Activated CD4-positive, alpha-beta T cell treated with anti-CD3 and anti-CD28 coated beads, Interleukin-2, amount 10 ng/mL, durations not matched to agents 7 days and 5 days (primary cell): ENCODE measurements at regions not wholly inside any gene's neighbourhood (a gene's known extent, or its start where the extent isn't known, plus 50 kb on each side); places are given as distances from the start of the nearest gene placed in this dataset.

Experiments
- CTCF ChIA-PET: fragments of 350-600 bp; sonication (Branson Sonifier 250); formaldehyde crosslinking; loops from one replicate; lab custom pipeline; 2021; ENCODE audit warnings: antibody characterized with exemption; lab: Charles Lee
- POLR2A ChIA-PET: fragments of 350-600 bp; sonication (Branson Sonifier 250); formaldehyde crosslinking; loops from one replicate; lab custom pipeline; 2021; ENCODE audit warnings: antibody characterized with exemption; lab: Charles Lee
- DNase-seq: peaks from one replicate; pipeline ENCODE4 v3.0.0-alpha.2; 2020
- H3K27ac Mint-ChIP-seq: one replicate; pipeline ENCODE4 v1.8.0; 2021; ENCODE audit warnings: mild to moderate bottlenecking, moderate library complexity, mixed read lengths
- H3K27me3 Mint-ChIP-seq: one replicate; pipeline ENCODE4 v1.8.0; 2021; ENCODE audit warnings: mixed read lengths
- H3K36me3 Mint-ChIP-seq: one replicate; pipeline ENCODE4 v1.8.0; 2021; ENCODE audit warnings: low read depth, mixed read lengths
- H3K4me1 Mint-ChIP-seq: one replicate; pipeline ENCODE4 v1.8.0; 2021; ENCODE audit warnings: mixed read lengths
- H3K4me3 Mint-ChIP-seq: one replicate; pipeline ENCODE4 v1.8.0; 2021; ENCODE audit warnings: mild to moderate bottlenecking, moderate library complexity, mixed read lengths
- H3K9me3 Mint-ChIP-seq: one replicate; pipeline ENCODE4 v1.8.0; 2021; ENCODE audit warnings: mixed read lengths

DNA sequence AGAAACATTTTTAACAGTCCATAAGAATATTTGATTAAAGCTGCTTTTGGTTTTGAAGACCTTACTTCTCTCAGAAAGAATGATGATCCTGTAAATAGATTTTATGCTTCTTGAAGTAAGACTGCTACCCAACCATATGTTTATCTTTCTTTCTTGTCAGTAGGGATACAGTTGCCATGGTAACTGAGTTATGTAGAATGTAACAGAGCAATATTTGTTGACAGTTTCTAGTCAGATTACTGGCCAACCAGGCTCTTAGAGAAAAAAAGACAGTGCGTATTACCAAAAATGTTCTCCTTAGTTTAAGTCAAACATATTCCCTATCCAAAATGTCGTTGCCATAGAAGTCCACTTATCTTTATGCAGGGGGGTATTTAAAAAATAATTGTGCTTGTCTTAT lies 456.8 kb downstream of the PRR32 start:
- Mint-ChIP-seq H3K36me3 (no peaks in the 10 kb centered on the region), H3K4me3 (no peak overlapping the region), H3K27me3 (no peaks in the 10 kb centered on the region), H3K27ac (no peak overlapping the region), H3K4me1 (no peaks in the 10 kb centered on the region), H3K9me3 (no peaks in the 10 kb centered on the region)
- CTCF ChIA-PET, result no interaction called here
- POLR2A ChIA-PET, result no interaction called here
- no peak for DNase-seq

DNA sequence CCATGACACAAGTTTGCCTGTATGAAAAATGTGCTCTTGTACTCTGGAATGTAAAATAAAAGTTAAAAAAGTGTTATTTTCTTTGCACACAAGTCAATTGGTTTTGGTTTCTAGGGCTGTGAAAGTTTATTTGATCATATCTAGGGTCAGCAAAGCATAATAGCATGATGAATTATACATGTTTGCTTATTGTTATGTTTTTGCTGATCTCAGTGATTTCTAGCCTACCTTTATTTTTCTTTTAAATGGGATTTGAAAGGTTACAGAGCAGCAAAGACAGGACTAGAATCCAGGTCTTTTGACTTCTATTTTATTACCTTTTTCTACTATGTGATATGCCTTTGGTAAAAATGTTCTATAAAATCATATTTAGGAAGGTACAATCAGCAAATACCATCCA lies 481.0 kb downstream of the PRR32 start:
- ChIA-PET POLR2A (no interaction called here), CTCF (no interaction called here)
- Mint-ChIP-seq H3K27me3 (no peaks in the 10 kb centered on the region), H3K36me3 (no peaks in the 10 kb centered on the region), H3K4me3 (no peak overlapping the region), H3K9me3 (no peaks in the 10 kb centered on the region), H3K27ac (no peak overlapping the region), H3K4me1 (no peaks in the 10 kb centered on the region)
- no peak for DNase-seq

GRCh38 chrX:127302841-127303240 lies 483.3 kb downstream of the PRR32 start:
- peaks cover 5% of the 10 kb centered on the region for H3K9me3 Mint-ChIP-seq
- DNase-seq, result no peak
- H3K27ac Mint-ChIP-seq, result no peak overlapping the region
- no peaks in the 10 kb centered on the region for H3K4me1 Mint-ChIP-seq
- ChIA-PET POLR2A (no interaction called here), CTCF (no interaction called here)
- H3K36me3 Mint-ChIP-seq, result no peaks in the 10 kb centered on the region
- H3K27me3 Mint-ChIP-seq, result no peaks in the 10 kb centered on the region
- no peak overlapping the region for H3K4me3 Mint-ChIP-seq

DNA sequence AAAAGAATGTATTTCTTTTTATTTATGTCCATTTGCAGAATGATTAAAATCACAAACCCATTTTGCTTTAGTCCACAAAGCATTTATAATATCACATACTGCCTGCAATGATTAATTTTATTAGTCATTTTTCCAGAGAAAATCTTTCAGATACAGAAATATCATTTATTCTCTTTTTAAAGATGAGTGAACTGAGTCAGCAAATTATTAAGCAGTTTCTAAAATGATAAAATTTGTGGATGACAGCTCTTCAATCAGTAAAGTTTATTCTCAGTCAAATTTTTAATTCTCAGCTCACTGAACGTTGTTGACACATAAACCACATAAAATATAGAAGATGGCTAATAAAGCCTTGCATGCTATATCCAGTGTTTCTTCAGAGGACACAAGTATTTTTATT lies 485.5 kb downstream of the PRR32 start:
- CTCF ChIA-PET, result no interaction called here
- Mint-ChIP-seq H3K9me3 (peaks cover 5% of the 10 kb centered on the region), H3K4me1 (no peaks in the 10 kb centered on the region), H3K27ac (no peak overlapping the region), H3K4me3 (no peak overlapping the region), H3K27me3 (no peaks in the 10 kb centered on the region), H3K36me3 (no peaks in the 10 kb centered on the region)
- POLR2A ChIA-PET, result no interaction called here
- no peak for DNase-seq

GRCh38 chrX:127306262-127306661 lies 486.7 kb downstream of the PRR32 start:
- CTCF ChIA-PET, result no interaction called here
- H3K36me3 Mint-ChIP-seq, result no peaks in the 10 kb centered on the region
- H3K27ac Mint-ChIP-seq, result no peak overlapping the region
- peaks cover 5% of the 10 kb centered on the region for H3K9me3 Mint-ChIP-seq
- no peak for DNase-seq
- POLR2A ChIA-PET, result no interaction called here
- H3K4me3 Mint-ChIP-seq, result no peak overlapping the region
- H3K4me1 Mint-ChIP-seq, result no peaks in the 10 kb centered on the region
- no peaks in the 10 kb centered on the region for H3K27me3 Mint-ChIP-seq

DNA sequence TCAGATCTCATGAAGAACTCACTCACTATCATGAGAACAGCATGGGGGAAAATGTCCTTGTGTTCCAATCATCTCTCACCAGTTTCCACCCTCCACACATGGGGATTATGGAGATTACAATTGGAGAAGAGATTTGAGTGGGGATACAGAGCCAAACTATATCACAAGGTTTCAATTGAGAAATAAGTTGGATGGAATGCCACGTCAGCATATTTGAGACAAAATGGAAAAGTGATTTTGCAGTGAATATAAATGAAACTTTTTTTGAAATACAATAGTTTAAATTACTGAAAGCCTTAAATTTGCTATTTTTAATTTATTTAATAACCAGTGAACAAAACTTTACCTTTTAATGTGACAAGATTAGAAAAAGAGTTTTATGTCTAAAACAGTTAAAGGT lies 494.1 kb downstream of the PRR32 start:
- H3K4me3 Mint-ChIP-seq, result no peak overlapping the region
- POLR2A ChIA-PET, result no interaction called here
- CTCF ChIA-PET, result no interaction called here
- H3K36me3 Mint-ChIP-seq, result no peaks in the 10 kb centered on the region
- no peaks in the 10 kb centered on the region for H3K9me3 Mint-ChIP-seq
- no peaks in the 10 kb centered on the region for H3K27me3 Mint-ChIP-seq
- H3K4me1 Mint-ChIP-seq, result no peaks in the 10 kb centered on the region
- DNase-seq, result no peak
- no peak overlapping the region for H3K27ac Mint-ChIP-seq

GRCh38 chrX:127317159-127317558 lies 497.6 kb downstream of the PRR32 start:
- Mint-ChIP-seq H3K4me1 (no peaks in the 10 kb centered on the region), H3K27ac (no peak overlapping the region), H3K4me3 (no peak overlapping the region), H3K36me3 (no peaks in the 10 kb centered on the region), H3K27me3 (no peaks in the 10 kb centered on the region), H3K9me3 (no peaks in the 10 kb centered on the region)
- ChIA-PET CTCF (no interaction called here), POLR2A (no interaction called here)
- no peak for DNase-seq

- DNase-seq, result no peak
- no peak overlapping the region for H3K4me3 Mint-ChIP-seq
- ChIA-PET POLR2A (no interaction called here), CTCF (no interaction called here)
- H3K9me3 Mint-ChIP-seq, result no peaks in the 10 kb centered on the region
- no peak overlapping the region for H3K27ac Mint-ChIP-seq
- no peaks in the 10 kb centered on the region for H3K36me3 Mint-ChIP-seq
- no peaks in the 10 kb centered on the region for H3K27me3 Mint-ChIP-seq
- H3K4me1 Mint-ChIP-seq, result no peaks in the 10 kb centered on the region
Measured at GRCh38 chrX:127324128-127324527, 504.6 kb downstream of the PRR32 start.
